Mucosa of stomach (tissue), 1 donor: ENCODE measurements at regions not wholly inside any gene's neighbourhood (a gene's known extent, or its start where the extent isn't known, plus 50 kb on each side); places are given as distances from the start of the nearest gene placed in this dataset.
"Not testable (repeated sequence)": the region's sequence is repeated elsewhere in the genome, so short reads cannot be mapped to it uniquely, and the experiment has no call there.

ENCODE experiments used
- H3K27me3 ChIP-seq: one replicate; pipeline ENCODE4 v1.7.0; 2013; ENCODE audit warnings: mild to moderate bottlenecking, low read length; ENCODE audit not compliant: control insufficient read depth, insufficient read depth
- H3K36me3 ChIP-seq: one replicate; pipeline ENCODE4 v1.7.0; 2013; ENCODE audit warnings: low read length; ENCODE audit not compliant: control insufficient read depth, insufficient read depth
- H3K4me1 ChIP-seq: one replicate; pipeline ENCODE4 v1.7.0; 2013; ENCODE audit warnings: mild to moderate bottlenecking, low read length; ENCODE audit not compliant: control insufficient read depth, insufficient read depth
- H3K4me3 ChIP-seq: one replicate; pipeline ENCODE4 v1.7.0; 2013; ENCODE audit warnings: low read length
- H3K9ac ChIP-seq: one replicate; pipeline ENCODE4 v1.7.0; 2013; ENCODE audit warnings: mild to moderate bottlenecking, low read length, moderate library complexity
- H3K9me3 ChIP-seq: one replicate; pipeline ENCODE4 v1.7.0; 2013; ENCODE audit warnings: mild to moderate bottlenecking, low read length, moderate library complexity; ENCODE audit not compliant: control insufficient read depth
- donor health status: Pancreatic carcinoma.

- no peaks in the 10 kb centered on the region for H3K27me3 ChIP-seq
Measured at GRCh38 chr20:39756369-39756768, 794.2 kb downstream of the DHX35 start.

GRCh38 chr20:39752262-39752876 is 790.2 kb downstream of the DHX35 start:
- Histone ChIP-seq H3K9ac (no peak overlapping the region), H3K27me3 (no peaks in the 10 kb centered on the region), H3K4me3 (no peak overlapping the region), H3K4me1 (no peaks in the 10 kb centered on the region), H3K9me3 (no peaks in the 10 kb centered on the region), H3K36me3 (no peaks in the 10 kb centered on the region)

More at GRCh38 chr20:39756369-39756768, 794.2 kb downstream of the DHX35 start:
- H3K36me3 ChIP-seq: no peaks in the 10 kb centered on the region
- H3K9me3 ChIP-seq: no peaks in the 10 kb centered on the region
- H3K4me3 ChIP-seq: no peak overlapping the region
- no peak overlapping the region for H3K9ac ChIP-seq
- no peaks in the 10 kb centered on the region for H3K4me1 ChIP-seq

GRCh38 chr20:39751557-39752137 is 789.5 kb downstream of the DHX35 start:
- Histone ChIP-seq H3K27me3 (no peaks in the 10 kb centered on the region), H3K36me3 (no peaks in the 10 kb centered on the region), H3K4me1 (no peaks in the 10 kb centered on the region), H3K9me3 (no peaks in the 10 kb centered on the region), H3K4me3 (no peak overlapping the region), H3K9ac (no peak overlapping the region)

- Histone ChIP-seq H3K9ac (no peak overlapping the region), H3K27me3 (no peaks in the 10 kb centered on the region), H3K4me1 (no peaks in the 10 kb centered on the region), H3K36me3 (no peaks in the 10 kb centered on the region), H3K9me3 (no peaks in the 10 kb centered on the region), H3K4me3 (no peak overlapping the region)
Measured at GRCh38 chr20:39745380-39745779, 783.2 kb downstream of the DHX35 start.

- H3K9ac ChIP-seq: no peak overlapping the region
Measured at GRCh38 chr20:39738651-39739050, 776.5 kb downstream of the DHX35 start.

GRCh38 chr20:39736434-39737327 is 774.5 kb downstream of the DHX35 start:
- no peaks in the 10 kb centered on the region for H3K9me3 ChIP-seq
- no peaks in the 10 kb centered on the region for H3K36me3 ChIP-seq
- H3K9ac ChIP-seq: no peak overlapping the region
- no peak overlapping the region for H3K4me3 ChIP-seq
- H3K27me3 ChIP-seq: no peaks in the 10 kb centered on the region
- no peaks in the 10 kb centered on the region for H3K4me1 ChIP-seq

More at GRCh38 chr20:39738651-39739050, 776.5 kb downstream of the DHX35 start:
- Histone ChIP-seq H3K9me3 (no peaks in the 10 kb centered on the region), H3K4me3 (no peak overlapping the region), H3K36me3 (no peaks in the 10 kb centered on the region), H3K4me1 (no peaks in the 10 kb centered on the region), H3K27me3 (no peaks in the 10 kb centered on the region)

GRCh38 chr20:39725513-39725912 is 763.4 kb downstream of the DHX35 start:
- not testable (repeated sequence) for H3K4me3 ChIP-seq, H3K27me3 ChIP-seq, H3K36me3 ChIP-seq, H3K9me3 ChIP-seq, H3K4me1 ChIP-seq, H3K9ac ChIP-seq

GRCh38 chr20:39719293-39719692 is 757.1 kb downstream of the DHX35 start:
- Histone ChIP-seq H3K4me1 (no peaks in the 10 kb centered on the region), H3K36me3 (no peaks in the 10 kb centered on the region), H3K9me3 (no peaks in the 10 kb centered on the region), H3K27me3 (no peaks in the 10 kb centered on the region), H3K9ac (no peak overlapping the region), H3K4me3 (no peak overlapping the region)

GRCh38 chr20:39717936-39718335 is 755.8 kb downstream of the DHX35 start:
- H3K9me3 ChIP-seq: no peaks in the 10 kb centered on the region
- H3K27me3 ChIP-seq: no peaks in the 10 kb centered on the region
- H3K4me3 ChIP-seq: no peak overlapping the region
- no peaks in the 10 kb centered on the region for H3K36me3 ChIP-seq
- no peak overlapping the region for H3K9ac ChIP-seq
- no peaks in the 10 kb centered on the region for H3K4me1 ChIP-seq

- no peaks in the 10 kb centered on the region for H3K4me1 ChIP-seq
- no peaks in the 10 kb centered on the region for H3K9me3 ChIP-seq
- no peak overlapping the region for H3K9ac ChIP-seq
- H3K4me3 ChIP-seq: no peak overlapping the region
- H3K27me3 ChIP-seq: no peaks in the 10 kb centered on the region
- H3K36me3 ChIP-seq: no peaks in the 10 kb centered on the region
Measured at GRCh38 chr20:39716796-39717341, 754.7 kb downstream of the DHX35 start.

GRCh38 chr20:39713076-39713840 is 751.1 kb downstream of the DHX35 start:
- no peak overlapping the region for H3K9ac ChIP-seq
- H3K4me1 ChIP-seq: no peaks in the 10 kb centered on the region
- H3K4me3 ChIP-seq: no peak overlapping the region
- H3K36me3 ChIP-seq: no peaks in the 10 kb centered on the region
- no peaks in the 10 kb centered on the region for H3K9me3 ChIP-seq
- H3K27me3 ChIP-seq: no peaks in the 10 kb centered on the region
